Activated CD4-positive, CD25-positive, alpha-beta regulatory T cell treated with anti-CD3 and anti-CD28 coated beads, Interleukin-2, amount 50 U/mL, for 24 hours (primary cell): ENCODE measurements at regions not wholly inside any gene's neighbourhood (a gene's known extent, or its start where the extent isn't known, plus 50 kb on each side); places are given as distances from the start of the nearest gene placed in this dataset.
"Not testable (repeated sequence)": the region's sequence is repeated elsewhere in the genome, so short reads cannot be mapped to it uniquely, and the experiment has no call there.

Experiments used
- ATAC-seq, 2 donors: fragments of 150-1000 bp; cut with Tn5 transposase; one replicate each; pipeline ENCODE4 v1.10.0; 2021; ENCODE audit warnings: mild to moderate bottlenecking in 1 of 2, moderate library complexity in 1 of 2

DNA sequence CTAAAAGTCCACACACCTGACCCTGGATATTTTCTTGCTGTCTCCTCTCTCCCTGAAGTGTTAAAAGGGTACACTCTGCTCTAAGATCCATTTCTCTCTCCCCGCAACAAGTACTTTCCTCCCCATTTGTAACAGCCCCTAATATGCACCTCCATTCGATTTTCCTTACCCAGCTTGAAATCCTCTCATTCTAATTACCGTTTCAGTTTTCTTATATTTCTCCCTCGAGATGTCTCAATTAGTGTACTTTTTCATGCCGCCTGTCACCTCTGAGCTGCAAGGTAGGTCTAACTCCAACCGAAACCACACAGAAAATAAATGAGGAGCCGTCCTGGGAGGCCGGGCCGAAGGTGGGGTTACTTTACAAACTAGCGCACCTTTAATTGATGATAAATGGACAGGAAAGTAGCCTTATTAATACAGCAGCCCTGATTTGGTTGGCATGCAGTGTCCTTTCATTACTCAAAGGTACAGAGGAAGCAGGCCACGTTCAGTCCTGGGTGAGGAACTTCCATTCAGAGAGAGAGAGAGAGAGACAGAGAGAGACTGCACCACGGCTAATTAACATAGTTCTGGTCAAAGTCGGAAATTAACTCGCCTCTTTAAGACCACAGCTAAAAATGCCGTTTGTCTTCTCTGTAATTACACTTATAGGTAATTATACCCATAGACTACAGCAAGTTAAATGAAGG lies 319.9 kb downstream of the ARRDC4 start:
- no peak for ATAC-seq

DNA sequence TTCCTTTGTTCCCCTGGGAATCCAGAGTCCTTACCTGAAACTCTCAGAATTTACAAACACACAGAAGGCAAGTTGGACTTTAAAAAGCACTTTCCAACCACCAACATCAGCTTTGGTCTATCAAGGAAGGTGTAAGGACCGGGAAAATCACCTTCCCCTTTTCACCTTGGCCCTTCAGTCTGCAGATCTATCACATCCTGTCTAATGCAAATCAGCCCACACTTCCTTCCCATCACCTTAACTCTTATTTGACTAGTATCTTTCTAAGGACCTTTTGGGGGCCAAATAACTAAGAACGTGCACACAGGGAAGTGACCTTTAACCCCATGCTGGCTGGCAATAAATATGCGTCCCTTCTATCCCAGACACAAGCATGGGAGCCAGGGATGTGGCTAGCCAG lies 320.6 kb downstream of the ARRDC4 start:
- no peak for ATAC-seq

DNA sequence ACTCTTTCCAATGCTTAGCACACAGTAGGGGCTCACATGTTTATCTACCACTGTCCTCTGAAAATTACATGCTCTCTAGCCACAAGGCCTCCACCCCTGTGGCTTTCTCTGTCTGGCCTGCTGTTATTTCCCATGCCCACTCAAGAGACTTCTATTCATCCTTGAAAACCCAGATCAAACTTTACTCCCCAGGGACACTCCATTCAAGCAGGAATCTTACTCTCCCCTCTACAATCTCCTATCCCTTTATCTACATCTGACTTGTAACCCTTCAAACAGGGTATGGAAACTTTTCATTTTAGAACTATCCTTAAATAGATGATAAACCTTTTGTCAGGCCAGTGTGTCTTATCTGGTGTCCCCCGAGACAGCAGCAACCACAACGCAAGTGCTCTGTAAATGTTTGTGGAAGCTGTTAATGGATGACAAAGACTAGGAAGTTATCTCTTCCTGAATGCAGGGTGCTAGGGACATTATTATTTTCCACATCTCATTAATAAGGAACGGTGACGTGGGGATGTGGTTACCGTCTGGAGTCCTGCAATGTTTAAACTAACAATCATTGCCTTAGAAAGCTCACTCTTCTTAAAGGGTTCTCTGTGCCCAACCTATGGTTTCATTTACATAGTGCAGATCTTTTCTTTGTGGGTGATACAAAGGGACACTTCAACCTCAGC lies 322.3 kb downstream of the ARRDC4 start:
- ATAC-seq, result no peak

DNA sequence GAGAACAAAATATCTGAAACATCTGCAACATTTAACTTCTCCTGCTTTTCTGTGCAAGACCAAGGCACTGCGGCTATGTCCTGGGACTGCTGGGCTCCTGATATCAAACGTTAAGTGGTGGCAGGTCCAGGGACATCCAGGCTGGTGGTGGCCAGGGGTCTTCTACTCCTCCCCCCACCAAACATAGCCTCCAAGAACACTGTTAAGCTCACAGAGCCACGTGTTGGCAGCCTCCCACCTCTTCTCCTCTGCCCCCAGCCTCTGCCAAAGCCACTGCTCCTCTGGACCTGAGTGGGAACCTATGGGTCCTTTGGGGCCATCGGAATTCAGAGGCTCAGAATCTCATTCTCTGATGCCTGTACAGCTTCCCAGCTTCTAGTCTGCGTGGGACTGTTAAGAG lies 325.7 kb downstream of the ARRDC4 start:
- no peak for ATAC-seq

DNA sequence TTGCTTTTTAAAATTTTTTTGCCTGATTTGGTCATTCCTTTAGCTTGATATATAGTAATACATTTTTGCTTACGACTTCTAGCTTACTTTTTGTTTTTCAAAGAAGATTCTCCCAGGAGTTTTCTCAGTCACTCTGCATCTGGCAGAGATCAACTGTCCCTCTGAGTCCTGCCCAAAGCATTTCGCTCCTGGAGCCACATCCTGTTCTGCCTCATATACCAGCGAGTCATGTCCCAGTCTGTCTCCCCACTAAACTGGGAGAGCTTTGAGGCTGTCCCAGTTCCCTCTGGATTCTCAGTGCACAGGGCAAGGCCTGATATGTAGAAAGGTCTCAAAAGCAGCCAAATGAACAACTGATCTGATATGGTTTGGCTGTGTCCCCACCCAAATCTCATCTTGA lies 326.3 kb downstream of the ARRDC4 start:
- no peak for ATAC-seq

DNA sequence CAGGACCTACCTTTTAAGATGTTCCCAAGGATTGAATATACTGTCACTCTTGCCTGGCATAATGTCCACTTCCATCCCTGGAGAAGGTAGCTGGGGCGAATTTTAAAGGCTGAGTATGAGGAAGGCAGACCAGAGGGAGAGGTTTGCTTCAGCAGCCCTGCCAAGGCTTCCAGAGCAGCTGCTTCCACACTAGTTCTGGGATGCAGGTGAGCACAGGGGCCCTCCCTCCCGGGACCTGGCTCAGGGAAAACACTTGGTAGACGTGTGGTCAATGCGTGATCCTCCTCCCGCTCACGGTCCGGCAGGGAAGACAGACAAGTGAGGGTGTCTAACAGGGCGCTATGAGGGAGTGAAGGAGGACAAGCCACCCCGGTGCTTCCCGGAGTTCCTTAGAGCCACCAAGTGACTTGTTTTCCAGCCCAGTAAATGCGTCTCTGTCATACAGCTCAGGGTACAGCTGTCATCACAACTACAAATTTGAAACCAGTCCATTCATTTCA lies 327.6 kb downstream of the ARRDC4 start:
- ATAC-seq, result no peak

DNA sequence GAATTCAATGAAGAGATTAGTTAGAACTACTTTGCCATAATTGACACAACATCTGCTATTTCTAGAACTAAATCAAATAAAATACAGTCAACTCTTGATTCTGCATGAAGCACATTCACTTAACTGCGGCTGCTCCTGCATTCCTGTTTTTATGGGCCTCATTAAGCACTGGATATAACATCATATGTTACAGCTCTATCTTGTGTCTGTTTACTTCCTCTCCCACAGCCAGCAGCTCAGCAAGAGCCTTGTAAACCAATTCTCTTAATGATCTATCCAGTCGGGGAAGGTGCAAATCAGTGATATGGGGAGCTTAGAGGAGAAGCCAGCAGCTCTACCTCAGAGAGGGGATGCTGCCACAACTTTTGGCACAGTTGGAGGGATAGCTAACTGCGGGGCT lies 329.2 kb downstream of the ARRDC4 start:
- no peak for ATAC-seq

DNA sequence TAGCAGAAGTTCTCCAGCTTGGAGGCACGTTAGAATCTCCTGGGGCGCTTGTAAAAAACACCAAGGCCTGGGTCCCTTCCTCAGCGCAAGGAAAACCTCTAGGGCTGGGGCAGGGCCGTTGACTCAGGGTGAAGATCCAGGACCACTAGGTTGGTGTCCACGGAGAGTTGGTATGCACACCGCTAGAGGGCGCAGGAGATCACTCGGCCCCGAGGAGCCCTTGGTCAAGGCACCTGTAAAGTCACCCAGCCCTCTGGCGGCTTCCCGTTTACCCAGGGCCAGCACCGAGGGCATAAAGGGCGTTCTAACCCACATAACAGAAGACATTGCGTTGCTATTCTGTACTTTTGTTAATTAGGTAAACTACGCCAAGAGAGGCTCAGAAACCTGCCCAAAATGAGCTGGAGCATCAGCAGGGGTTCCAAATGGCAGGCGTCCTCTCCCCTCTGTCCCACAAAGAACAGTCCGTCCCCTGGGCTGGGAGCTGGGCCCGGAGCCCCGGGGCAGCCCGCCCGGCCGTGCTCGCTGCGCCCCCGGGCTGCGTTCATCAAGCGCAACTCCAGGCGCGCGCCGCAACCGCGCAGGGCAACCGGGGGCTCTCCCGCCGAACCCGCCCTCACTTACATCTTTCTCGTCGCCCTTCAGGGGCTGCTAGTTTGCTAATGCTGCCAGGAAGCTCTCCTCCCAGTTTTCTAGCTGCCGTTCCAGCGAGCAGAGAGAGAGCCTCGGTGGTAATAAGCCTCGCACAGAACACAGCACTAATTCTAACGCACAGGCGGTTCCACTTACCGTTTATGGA lies 332.1 kb downstream of the ARRDC4 start:
- no peak for ATAC-seq

DNA sequence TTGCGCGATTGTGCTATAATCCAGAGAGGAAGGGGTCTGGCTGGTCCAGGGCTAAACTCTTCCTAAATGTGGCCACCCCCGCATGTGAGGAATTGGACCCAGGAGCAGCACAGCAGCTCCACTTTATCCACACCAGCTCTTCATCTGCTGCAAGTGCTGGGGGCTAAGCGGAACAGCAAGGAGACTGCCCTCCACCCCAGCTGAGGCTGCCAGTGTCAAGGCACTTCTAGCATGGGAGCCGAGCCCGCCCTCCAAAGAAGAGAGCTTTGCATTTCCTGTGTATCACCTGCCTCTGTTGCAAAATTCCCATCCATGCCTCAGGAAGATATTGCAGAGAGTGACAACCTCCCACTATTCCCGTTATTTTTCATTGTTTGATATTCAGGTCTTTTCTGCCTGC lies 333.6 kb downstream of the ARRDC4 start:
- no peak for ATAC-seq

DNA sequence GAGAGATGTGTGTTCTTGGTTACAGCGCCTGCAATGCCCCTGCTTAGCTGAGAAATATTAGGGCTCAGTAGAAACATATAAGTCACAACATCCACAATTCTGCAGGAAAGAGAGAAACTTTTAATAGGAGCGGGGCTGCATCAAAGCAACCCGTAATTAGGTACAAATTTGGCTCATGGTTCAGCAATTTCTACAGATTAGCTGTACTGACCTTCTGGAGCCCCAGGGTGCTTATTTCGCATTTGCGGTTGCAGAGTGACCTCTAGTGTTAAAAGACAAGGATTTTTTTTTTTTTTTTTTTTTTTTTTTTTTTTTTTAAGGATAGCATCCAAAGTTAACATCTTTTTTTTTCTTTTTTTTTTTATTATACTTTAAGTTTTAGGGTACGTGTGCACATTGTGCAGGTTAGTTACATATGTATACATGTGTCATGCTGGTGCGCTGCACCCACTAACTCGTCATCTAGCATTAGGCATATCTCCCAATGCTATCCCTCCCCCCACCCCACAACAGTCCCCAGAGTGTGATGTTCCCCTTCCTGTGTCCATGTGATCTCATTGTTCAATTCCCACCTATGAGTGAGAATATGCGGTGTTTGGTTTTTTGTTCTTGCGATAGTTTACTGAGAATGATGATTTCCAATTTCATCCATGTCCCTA lies 334.7 kb downstream of the ARRDC4 start:
- ATAC-seq, result not testable (repeated sequence)

DNA sequence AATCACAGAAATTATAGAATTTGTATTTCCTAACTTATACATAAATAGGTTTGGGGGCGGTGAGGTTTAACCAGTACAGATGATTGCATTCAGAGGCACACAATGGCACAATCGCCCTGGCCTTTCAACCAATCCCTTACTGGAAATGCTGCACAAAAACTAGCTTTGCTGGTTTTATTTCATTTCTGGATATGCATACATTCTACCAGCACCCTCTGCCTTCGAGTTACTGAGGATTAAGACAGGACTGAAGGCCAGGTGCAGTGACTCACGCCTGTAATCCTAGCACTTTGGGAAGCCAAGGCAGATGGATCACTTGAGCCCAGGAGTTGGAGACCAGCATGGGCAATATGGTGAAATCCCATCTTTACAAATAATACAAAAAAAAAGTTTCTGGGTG lies 336.1 kb downstream of the ARRDC4 start:
- no peak for ATAC-seq

DNA sequence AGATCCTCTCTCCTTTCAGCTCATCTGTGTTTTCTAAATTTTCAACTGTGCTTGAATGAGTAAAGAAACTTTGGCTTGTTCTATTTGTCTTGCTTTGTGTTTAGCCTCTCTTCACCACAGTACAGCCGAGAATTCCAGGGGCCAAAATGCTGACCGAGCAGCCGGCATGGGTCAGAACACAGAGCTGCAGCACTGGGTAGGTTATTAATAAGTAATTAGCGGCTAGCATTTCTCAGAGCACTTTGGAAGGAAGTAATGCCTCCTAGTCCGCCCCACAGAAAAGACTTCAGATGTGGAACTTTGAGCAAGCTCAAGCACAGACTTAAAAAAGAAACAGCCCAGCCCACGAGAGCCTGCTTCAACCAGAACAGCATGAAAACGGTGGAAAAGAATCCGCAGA lies 343.9 kb downstream of the ARRDC4 start:
- ATAC-seq, result no peak

DNA sequence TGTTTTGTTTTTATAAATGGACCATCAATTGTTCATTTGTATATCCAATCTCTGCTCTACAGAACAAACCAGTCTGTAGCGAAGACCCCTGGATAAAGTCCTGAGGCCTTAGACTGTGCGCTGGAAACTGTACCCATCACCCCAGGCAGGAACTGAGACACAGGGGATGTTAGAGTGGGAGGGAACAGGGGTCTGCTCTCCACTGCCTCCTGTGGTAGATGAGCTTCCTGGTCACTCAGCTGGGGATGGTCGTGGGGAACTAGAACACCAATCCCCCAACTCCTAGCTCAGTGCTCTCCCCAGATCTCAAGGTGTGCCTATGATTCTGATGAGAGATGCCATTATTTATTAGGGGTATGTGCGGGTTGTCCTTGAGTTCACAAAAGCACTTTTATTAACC lies 340.2 kb upstream of the IGF1R start:
- ATAC-seq, result no peak

DNA sequence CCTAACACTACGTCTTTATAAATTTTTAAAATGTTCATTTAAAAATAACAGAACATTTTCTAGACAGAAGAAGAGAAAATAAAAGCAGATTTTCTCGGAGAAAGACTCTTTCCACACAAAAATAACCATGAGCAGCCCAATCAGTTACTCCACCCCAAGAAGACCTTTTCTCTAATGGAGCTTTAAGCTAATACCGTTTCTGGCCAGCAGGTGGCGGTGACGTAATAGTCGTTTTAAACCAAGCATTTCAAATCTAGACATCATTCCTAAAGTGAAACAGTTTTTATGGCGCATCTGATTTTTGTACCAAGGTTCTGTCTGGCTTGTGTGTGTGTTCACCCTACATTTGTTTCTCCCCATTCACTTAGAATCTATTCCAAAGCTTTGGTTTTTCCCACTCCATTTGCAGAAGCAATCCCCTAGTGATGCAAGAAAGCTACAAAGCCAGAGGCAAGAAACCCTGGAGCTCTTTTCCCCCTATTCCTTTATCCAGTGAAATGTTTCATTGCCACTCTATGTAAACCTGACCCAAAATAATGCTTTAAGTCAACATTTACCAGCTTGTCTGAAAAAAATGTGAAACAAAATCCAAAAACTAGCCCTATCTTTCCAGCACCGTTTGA lies 336.7 kb upstream of the IGF1R start:
- no peak for ATAC-seq

DNA sequence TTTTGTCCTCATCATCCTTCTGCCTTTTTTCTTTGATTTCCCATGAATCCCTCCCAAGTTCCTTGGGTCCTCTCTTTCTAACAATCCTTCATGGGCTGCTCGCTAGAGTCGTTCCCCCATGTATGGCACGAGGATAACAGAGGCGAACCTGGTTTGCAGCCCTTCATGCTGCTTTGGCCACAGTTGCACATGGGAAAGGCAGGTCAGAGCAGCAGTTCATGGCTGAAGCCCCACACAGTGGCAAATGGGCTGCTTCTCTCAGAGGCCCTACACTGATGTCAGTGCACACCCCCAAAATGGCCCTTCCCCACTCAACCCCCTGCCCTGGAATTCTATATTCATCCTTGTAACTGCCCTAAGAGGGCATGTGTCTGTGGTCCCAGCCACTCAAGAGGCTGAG lies 335.4 kb upstream of the IGF1R start:
- no peak for ATAC-seq

DNA sequence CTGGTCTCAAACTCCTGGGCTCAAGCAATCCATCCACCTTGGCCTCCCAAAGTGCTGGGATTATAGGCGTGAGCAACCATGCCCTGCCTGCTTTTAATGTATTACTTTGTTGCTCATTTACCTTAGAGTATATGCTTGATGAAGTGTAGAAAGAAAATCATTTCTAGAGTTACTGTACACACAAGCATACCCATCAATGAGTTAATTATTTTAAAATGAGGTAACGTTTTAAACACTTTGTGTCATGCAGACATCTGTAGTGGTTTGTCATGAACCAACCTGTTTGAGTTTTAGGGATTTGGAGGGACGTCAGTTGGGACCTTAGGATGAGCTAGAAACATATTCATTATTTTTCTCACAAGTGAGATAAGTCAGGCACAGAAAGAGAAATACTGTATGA lies 332.4 kb upstream of the IGF1R start:
- no peak for ATAC-seq

DNA sequence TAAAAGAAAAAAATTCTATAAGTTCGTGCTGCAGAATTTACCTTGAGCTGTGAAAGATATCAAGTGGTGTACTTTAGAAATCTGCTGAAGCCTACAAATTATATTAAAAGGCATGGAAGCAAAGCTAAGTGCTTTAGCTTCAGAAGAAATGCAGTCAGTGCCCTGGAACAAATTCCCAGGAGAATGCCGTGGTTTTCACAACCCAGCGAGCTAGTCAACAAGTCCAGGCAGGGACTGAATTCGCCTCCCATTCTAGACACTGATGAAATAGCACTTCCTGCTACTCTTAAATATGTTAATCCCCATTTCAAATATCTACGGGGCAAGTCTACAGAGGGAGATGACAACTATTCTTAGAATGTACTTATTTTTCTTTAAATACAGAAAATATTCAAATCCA lies 326.4 kb upstream of the IGF1R start:
- no peak for ATAC-seq

DNA sequence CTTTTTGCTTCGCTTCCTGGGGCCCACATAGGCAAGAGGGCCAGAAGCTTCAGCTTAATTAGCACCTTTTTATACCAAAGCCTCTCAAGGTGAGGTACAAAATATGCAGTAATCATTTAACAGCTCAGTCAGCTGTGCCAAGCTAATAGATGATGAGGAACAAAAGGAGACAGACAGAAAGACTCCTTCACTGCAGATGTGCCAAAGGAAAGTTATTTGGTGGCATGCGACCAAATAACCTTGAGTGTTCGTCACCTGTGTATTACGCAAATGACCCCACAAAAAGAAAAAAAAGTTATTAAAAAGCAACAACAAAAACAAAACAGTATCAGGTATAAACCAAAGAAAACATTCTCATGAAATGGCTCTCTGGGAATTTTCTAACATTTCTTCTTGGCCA lies 325.8 kb upstream of the IGF1R start:
- ATAC-seq, result no peak

DNA sequence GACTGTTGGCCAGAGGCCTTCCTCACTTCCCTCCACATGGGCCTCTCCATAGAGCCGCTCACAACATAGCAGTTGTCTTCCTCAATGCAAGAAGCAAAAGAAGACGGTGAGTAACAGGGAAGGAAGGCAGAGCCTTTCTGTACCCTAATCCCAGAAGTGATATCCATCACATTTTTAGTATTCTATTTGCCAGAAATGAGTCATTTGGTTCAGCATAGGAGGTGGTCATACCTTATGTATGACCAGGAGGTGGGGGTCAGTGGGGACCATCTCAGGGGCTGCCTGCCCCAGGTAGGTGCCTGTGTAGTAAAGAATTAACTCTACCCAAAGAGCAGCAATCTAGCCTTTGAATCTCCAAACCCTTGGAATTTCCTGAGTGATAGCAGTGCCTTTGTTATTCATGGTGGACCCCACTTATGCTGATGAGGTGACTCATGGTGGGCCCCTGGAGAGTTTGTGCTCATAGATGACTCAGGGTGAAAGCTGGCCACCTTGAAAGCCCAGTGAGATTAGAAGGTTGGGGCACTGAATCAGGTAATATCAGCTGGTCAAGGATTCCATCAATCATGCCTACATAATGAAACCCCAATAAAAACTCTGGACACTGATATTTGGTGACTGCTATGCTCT lies 323.9 kb upstream of the IGF1R start:
- ATAC-seq, result no peak

DNA sequence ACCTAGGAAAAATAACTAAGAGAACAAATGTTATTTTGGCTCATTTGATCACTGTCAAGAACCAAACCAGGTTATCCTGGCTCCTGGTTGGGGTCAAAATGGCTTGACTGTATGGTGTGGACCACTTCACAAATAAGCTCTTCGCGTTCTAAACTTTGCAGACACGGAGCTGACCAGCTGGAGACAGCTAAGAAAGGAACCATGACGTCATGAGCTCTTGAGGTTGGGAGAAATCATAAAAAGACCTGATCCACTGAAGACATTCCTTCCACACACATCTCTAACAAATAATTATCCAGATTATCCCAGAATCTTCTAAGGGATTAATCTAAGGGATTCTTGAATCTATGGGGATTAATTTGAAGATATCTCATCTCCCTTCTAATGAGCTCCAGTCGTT lies 321.5 kb upstream of the IGF1R start:
- ATAC-seq, result no peak

DNA sequence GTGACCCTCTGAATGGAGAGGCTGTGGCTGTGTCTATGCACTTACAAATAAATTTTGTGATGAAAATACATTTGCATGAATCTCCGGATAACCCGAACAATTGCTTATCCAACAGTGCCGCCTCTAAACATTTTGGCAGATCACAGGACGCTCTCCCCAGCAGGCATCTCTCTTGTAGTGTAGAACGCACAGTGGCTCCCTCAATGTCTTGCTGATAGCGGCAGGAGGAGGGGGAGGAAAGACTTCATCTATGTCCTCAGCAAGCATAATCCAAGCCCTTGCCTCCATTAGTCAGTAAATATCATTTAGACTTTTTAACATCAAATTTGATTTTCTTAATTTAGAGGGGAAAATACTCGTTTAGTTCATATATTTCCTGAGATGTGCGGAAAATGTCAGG lies 318.1 kb upstream of the IGF1R start:
- ATAC-seq, result no peak

DNA sequence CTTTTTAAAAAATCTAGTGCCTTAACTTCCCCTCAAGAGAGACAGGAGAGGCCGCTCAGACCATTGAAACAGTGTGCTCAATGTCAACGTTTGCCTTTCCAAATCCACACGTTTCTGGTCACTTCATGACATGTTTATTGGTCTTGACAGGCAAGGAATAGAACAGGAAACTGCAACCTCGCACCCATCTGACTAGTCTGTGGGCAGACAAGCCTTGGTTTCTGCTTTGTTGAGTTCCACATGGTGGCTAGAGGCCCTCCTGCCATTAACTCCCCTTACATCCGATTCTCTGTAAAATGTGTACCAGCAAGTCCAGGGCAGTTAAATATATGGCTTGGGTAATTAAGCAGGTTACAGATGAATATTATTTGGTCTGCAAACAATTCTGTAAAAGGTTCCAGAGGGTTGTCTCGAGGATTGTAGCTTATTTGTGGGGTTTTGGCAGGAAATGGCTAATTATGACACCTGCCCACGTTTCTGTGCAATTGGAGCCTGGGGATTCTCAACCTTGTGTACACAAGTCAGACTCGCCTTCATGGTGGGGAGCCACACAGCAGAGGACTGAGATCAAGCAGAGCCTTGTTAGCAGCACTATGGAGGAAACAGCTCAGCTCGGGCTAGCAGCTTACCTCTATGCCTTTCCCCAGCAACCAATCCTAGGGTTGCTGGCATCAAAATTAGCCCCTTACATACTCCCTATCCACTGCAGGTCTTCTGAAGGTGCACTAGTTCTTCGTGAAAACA lies 317.5 kb upstream of the IGF1R start:
- no peak for ATAC-seq
